ENCODE measurements at regions not wholly inside any gene's neighbourhood (a gene's known extent, or its start where the extent isn't known, plus 50 kb on each side); places are given as distances from the start of the nearest gene placed in this dataset.
A peak's percentile ranks its signal among the peaks of the same experiment; 100 is the strongest.
"Not testable (repeated sequence)": the region's sequence is repeated elsewhere in the genome, so short reads cannot be mapped to it uniquely, and the experiment has no call there.

DNA sequence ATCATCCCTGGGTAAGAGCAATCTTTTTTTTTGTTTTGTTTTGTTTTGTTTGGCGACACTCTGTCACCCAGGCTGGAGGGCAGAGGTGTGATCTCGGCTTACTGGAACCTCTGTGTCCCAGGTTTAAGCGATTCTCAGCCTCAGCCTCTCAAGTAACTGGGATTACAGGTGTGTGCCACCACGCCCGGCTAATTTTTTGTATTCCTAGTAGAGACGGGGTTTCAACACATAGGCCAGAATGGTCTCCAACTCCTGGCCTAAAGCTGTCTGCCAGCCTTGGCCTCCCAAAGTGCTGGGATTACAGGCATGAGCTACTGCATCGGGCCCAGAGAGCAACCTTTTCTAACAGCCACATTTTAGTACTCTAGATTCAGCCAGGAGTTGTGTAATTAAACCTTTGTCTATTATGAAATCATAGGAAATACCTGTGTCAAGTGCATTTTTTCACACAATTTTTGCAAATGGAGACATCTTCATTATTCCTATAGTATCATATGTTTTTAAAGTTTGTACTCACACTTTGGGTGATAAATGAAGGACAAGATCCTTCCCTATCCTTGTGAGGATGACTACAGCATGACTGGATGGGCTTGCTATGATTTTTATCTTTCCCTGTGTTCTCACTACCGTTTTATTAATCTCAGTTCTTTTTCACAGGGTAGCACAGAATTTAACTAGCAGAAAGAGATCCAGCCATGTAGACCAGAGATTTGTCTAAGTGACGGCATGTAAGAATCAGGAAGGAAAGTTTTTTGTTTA, 82.6 kb downstream of the OR2B2 start:
- Histone ChIP-seq H4K20me1 (ENCODE audit: control insufficient read depth, insufficient read depth, insufficient read length) (no peaks in the 10 kb centered on the region), H3K23ac (ENCODE audit: insufficient read length, low read depth, low read length) (no peak overlapping the region), H2BK20ac (ENCODE audit: low read depth, low read length, poor library complexity, severe bottlenecking) (no peak overlapping the region), H2BK15ac (ENCODE audit: low read depth, low read length) (no peak overlapping the region), H3K23me2 (ENCODE audit: insufficient read length, low read depth, low read length, poor library complexity, severe bottlenecking) (peaks cover 4% of the 10 kb centered on the region), H3K56ac (ENCODE audit: insufficient read length, low read depth, low read length) (no peak overlapping the region), H2BK12ac (ENCODE audit: insufficient read length, low read depth, low read length) (no peak overlapping the region), H2BK120ac (ENCODE audit: low read depth, low read length, poor library complexity, severe bottlenecking) (peak overlapping the region; percentile 80), H3K9me3 (ENCODE audit: control insufficient read depth, low read depth, low read length) (peaks cover 7% of the 10 kb centered on the region), H3K79me2 (ENCODE audit: insufficient read depth, low read length) (no peaks in the 10 kb centered on the region), H4K91ac (ENCODE audit: insufficient read length, low read depth, low read length) (no peak overlapping the region), H3K4ac (ENCODE audit: low read depth, low read length) (no peak overlapping the region; the same call in 1 of the 2 replicates), H3K4me1 (ENCODE audit: insufficient read depth, low read length) (no peaks in the 10 kb centered on the region), H3K14ac (ENCODE audit: insufficient read depth, low read length) (no peak overlapping the region), H2AK5ac (ENCODE audit: insufficient read length, low read length) (no peak overlapping the region), H3K18ac (ENCODE audit: insufficient read length, low read depth, low read length) (no peak overlapping the region), H3T11ph (ENCODE audit: low read length) (no peak overlapping the region), H3K4me2 (ENCODE audit: insufficient read depth, insufficient read length, low read length) (peak overlapping the region; percentile 91), H4K8ac (replicated peaks; ENCODE audit: insufficient read length, low read depth, low read length) (no peak overlapping the region), H3K27me3 (ENCODE audit: insufficient read depth, low read length) (no peaks in the 10 kb centered on the region), H2BK5ac (ENCODE audit: insufficient read length, low read length) (no peak overlapping the region), H4K5ac (ENCODE audit: insufficient read length, low read depth, low read length) (no peak overlapping the region), H3K79me1 (ENCODE audit: insufficient read depth, low read depth, low read length, poor library complexity, severe bottlenecking) (no peaks in the 10 kb centered on the region), H2AFZ (ENCODE audit: low read length) (no peak overlapping the region), H3K27ac (ENCODE audit: insufficient read length, low read depth, low read length) (peak overlapping the region; percentile 86), H3K9ac (ENCODE audit: extremely low read depth, insufficient read length, low read length) (peak overlapping the region; percentile 98)
- H3K4me3 Mint-ChIP-seq = peak overlapping the region; percentile 91 to 98
- H3K4me1 Mint-ChIP-seq = peaks cover 28 to 29% of the 10 kb centered on the region in 2 experiments
- peak overlapping the region; percentile 67 to 100 (median 98) for H3K27ac Mint-ChIP-seq
- no CpG with 5 or more reads among the region's 9 CpGs for WGBS (ENCODE audit: extremely low coverage, insufficient read length, low lambda C conversion rate)
- no peak for DNase-seq
- peaks cover 15 to 18% of the 10 kb centered on the region in 2 experiments for H3K9me3 Mint-ChIP-seq
- TF ChIP-seq, protein P1, sequence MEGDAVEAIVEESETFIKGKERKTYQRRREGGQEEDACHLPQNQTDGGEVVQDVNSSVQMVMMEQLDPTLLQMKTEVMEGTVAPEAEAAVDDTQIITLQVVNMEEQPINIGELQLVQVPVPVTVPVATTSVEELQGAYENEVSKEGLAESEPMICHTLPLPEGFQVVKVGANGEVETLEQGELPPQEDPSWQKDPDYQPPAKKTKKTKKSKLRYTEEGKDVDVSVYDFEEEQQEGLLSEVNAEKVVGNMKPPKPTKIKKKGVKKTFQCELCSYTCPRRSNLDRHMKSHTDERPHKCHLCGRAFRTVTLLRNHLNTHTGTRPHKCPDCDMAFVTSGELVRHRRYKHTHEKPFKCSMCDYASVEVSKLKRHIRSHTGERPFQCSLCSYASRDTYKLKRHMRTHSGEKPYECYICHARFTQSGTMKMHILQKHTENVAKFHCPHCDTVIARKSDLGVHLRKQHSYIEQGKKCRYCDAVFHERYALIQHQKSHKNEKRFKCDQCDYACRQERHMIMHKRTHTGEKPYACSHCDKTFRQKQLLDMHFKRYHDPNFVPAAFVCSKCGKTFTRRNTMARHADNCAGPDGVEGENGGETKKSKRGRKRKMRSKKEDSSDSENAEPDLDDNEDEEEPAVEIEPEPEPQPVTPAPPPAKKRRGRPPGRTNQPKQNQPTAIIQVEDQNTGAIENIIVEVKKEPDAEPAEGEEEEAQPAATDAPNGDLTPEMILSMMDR (conservative IDR thresholded peaks at IDR 0.05) = no peak
- peaks cover 2% of the 10 kb centered on the region; the same call in 1 of the 2 replicates for H3K27me3 Mint-ChIP-seq (ENCODE audit: low read depth)
- H3K36me3 Mint-ChIP-seq (ENCODE audit: insufficient read depth in 1 of 3, low read depth in 3 of 3) = peaks cover 13 to 23% (median 20%) of the 10 kb centered on the region in 3 experiments

DNA sequence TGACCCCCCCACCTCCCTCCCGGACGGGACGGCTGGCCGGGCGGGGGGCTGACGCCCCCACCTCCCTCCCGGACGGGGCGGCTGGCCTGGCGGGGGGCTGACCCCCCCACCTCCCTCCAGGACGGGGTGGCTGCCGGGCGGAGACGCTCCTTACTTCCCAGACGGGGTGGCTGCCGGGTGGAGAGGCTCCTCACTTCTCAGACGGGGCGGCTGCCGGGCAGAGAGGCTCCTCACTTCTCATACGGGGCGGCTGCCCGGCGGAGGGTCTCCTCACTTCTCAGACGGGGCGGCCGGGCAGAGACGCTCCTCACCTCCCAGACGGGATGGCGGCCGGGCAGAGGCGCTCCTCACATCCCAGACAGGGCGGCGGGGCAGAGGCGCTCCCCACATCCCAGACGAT, 84.7 kb downstream of the OR2B2 start:
- not testable (repeated sequence) for H4K91ac ChIP-seq (ENCODE audit: insufficient read length, low read depth, low read length); H4K5ac ChIP-seq (ENCODE audit: insufficient read length, low read depth, low read length); H2BK5ac ChIP-seq (ENCODE audit: insufficient read length, low read length); H3K4me3 Mint-ChIP-seq; H2BK20ac ChIP-seq (ENCODE audit: low read depth, low read length, poor library complexity, severe bottlenecking); H3K27ac ChIP-seq (ENCODE audit: insufficient read length, low read depth, low read length); H3K14ac ChIP-seq (ENCODE audit: insufficient read depth, low read length); H2BK12ac ChIP-seq (ENCODE audit: insufficient read length, low read depth, low read length); DNase-seq; H3K27ac Mint-ChIP-seq; H3K27me3 ChIP-seq (ENCODE audit: insufficient read depth, low read length); H3K9me3 ChIP-seq (ENCODE audit: control insufficient read depth, low read depth, low read length); H3K4me2 ChIP-seq (ENCODE audit: insufficient read depth, insufficient read length, low read length); H2AK5ac ChIP-seq (ENCODE audit: insufficient read length, low read length); H3K56ac ChIP-seq (ENCODE audit: insufficient read length, low read depth, low read length); H2BK15ac ChIP-seq (ENCODE audit: low read depth, low read length); H3K27me3 Mint-ChIP-seq (ENCODE audit: low read depth); H3K23me2 ChIP-seq (ENCODE audit: insufficient read length, low read depth, low read length, poor library complexity, severe bottlenecking); H3K23ac ChIP-seq (ENCODE audit: insufficient read length, low read depth, low read length); H2BK120ac ChIP-seq (ENCODE audit: low read depth, low read length, poor library complexity, severe bottlenecking); H3K4me1 ChIP-seq (ENCODE audit: insufficient read depth, low read length); H4K20me1 ChIP-seq (ENCODE audit: control insufficient read depth, insufficient read depth, insufficient read length); H2AFZ ChIP-seq (ENCODE audit: low read length); H4K8ac ChIP-seq (replicated peaks; ENCODE audit: insufficient read length, low read depth, low read length); H3T11ph ChIP-seq (ENCODE audit: low read length); H3K79me2 ChIP-seq (ENCODE audit: insufficient read depth, low read length); H3K18ac ChIP-seq (ENCODE audit: insufficient read length, low read depth, low read length); H3K4ac ChIP-seq (ENCODE audit: low read depth, low read length); H3K79me1 ChIP-seq (ENCODE audit: insufficient read depth, low read depth, low read length, poor library complexity, severe bottlenecking); H3K9ac ChIP-seq (ENCODE audit: extremely low read depth, insufficient read length, low read length)
- WGBS (ENCODE audit: extremely low coverage, insufficient read length, low lambda C conversion rate) = no CpG with 5 or more reads among the region's 35 CpGs
- Mint-ChIP-seq H3K36me3 (ENCODE audit: insufficient read depth in 1 of 3, low read depth in 3 of 3) (peaks cover 13 to 27% (median 24%) of the 10 kb centered on the region in 3 experiments), H3K4me1 (peaks cover 28 to 32% of the 10 kb centered on the region in 2 experiments), H3K9me3 (peaks cover 15 to 18% of the 10 kb centered on the region in 2 experiments)
